Endodermal cell (in vitro differentiated cells): ENCODE measurements at regions not wholly inside any gene's neighbourhood (a gene's known extent, or its start where the extent isn't known, plus 50 kb on each side); places are given as distances from the start of the nearest gene placed in this dataset.

Experiments used
- DNase-seq: peaks from one replicate; pipeline ENCODE4 v3.0.0-alpha.2; 2017
- H3K27ac ChIP-seq: 2 replicates; pipeline ENCODE4 v1.5.1; 2013; ENCODE audit warnings: mild to moderate bottlenecking, low read depth, low read length, moderate library complexity
- H3K27me3 ChIP-seq: 2 replicates; pipeline ENCODE4 v1.6.1; 2013; ENCODE audit warnings: mild to moderate bottlenecking, low read length, moderate library complexity; ENCODE audit not compliant: insufficient read depth, control insufficient read depth, poor library complexity, severe bottlenecking
- H3K36me3 ChIP-seq: 2 replicates; pipeline ENCODE4 v1.7.0; 2013; ENCODE audit warnings: mild to moderate bottlenecking, low read length, moderate library complexity; ENCODE audit not compliant: control insufficient read depth, insufficient read depth
- H3K4me1 ChIP-seq: one replicate; pipeline ENCODE4 v1.7.0; 2013; ENCODE audit warnings: low read length; ENCODE audit not compliant: control insufficient read depth, insufficient read depth
- H3K4me3 ChIP-seq: 2 replicates; pipeline ENCODE4 v1.5.1; 2013; ENCODE audit warnings: mild to moderate bottlenecking, low read length, moderate library complexity
- H3K9ac ChIP-seq: 2 replicates; pipeline ENCODE4 v1.6.1; 2013; ENCODE audit warnings: mild to moderate bottlenecking, low read length, moderate library complexity; ENCODE audit not compliant: poor library complexity, severe bottlenecking; ENCODE audit errors: extremely low read depth
- H3K9me3 ChIP-seq: 2 replicates; pipeline ENCODE4 v1.6.1; 2013; ENCODE audit warnings: mild to moderate bottlenecking, low read length, moderate library complexity; ENCODE audit not compliant: control insufficient read depth
- H3K27ac Mint-ChIP-seq: 2 replicates; pipeline ENCODE4 v1.8.0; 2020; ENCODE audit warnings: mixed read lengths
- H3K27me3 Mint-ChIP-seq: 2 replicates; pipeline ENCODE4 v1.8.0; 2021; ENCODE audit warnings: mild to moderate bottlenecking, mixed read lengths; ENCODE audit not compliant: insufficient read depth
- H3K36me3 Mint-ChIP-seq: 2 replicates; pipeline ENCODE4 v1.8.0; 2020; ENCODE audit warnings: low read depth, mixed read lengths
- H3K4me1 Mint-ChIP-seq: 2 replicates; pipeline ENCODE4 v1.8.0; 2020; ENCODE audit warnings: mixed read lengths
- H3K4me3 Mint-ChIP-seq: 2 replicates; pipeline ENCODE4 v1.8.0; 2020; ENCODE audit warnings: mild to moderate bottlenecking, moderate library complexity, mixed read lengths
- H3K9me3 Mint-ChIP-seq: 2 replicates; pipeline ENCODE4 v1.8.0; 2020; ENCODE audit warnings: mild to moderate bottlenecking, mixed read lengths
- CTCF ChIP-seq: fragments of 200-600 bp; sonication (generic); conservative IDR thresholded peaks from 2 replicates; pipeline ENCODE4 v1.5.0; 2021; ENCODE audit warnings: antibody characterized with exemption, mild to moderate bottlenecking
- WGBS, 2 experiments: methylation state at CpG; one replicate each; pipeline versions ENCODE4 v1.1.5 to v1.1.7; 2013; ENCODE audit warnings: missing lambda C conversion rate in 2 of 2, mixed read lengths in 1 of 2; ENCODE audit not compliant: insufficient coverage in 1 of 2, insufficient read length in 1 of 2; 5-methylcytosine and 5-hydroxymethylcytosine counted together

- 95% methylated on average over 13 of the region's 13 CpGs for WGBS, 2 experiments
- Mint-ChIP-seq H3K27ac (no peak overlapping the region), H3K9me3 (no peaks in the 10 kb centered on the region), H3K4me3 (no peak overlapping the region), H3K27me3 (peaks cover 47% of the 10 kb centered on the region), H3K4me1 (peaks cover 13% of the 10 kb centered on the region), H3K36me3 (no peaks in the 10 kb centered on the region)
- Histone ChIP-seq H3K9me3 (no peaks in the 10 kb centered on the region), H3K27me3 (no peaks in the 10 kb centered on the region), H3K4me1 (peaks cover 10% of the 10 kb centered on the region), H3K36me3 (no peaks in the 10 kb centered on the region), H3K4me3 (no peak overlapping the region), H3K9ac (no peak overlapping the region), H3K27ac (no peak overlapping the region)
- TF ChIP-seq CTCF = no peak
- no peak for DNase-seq
These were observed 853.5 kb upstream of the SALL3 start for GRCh38 chr18:78126106-78126505.

DNA sequence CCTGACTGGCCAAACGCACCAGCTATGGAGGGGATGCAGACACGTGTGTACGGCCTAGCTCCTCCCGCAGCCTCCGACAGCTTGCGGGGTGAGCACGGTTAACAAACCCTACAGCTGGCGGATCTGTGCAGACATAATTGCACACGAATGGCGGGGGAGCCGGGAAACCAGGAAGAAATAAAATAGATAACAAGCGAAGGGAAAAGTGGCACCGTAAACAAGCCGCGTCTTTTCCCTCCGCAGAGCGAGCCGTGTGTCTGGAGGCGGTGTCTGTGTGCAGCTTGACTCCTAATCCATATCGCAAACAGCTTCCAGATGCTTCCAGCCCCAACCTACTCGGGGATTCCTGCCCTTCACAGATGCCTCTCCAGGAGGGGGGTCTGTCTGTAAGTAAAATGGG lies 853.1 kb upstream of the SALL3 start:
- Mint-ChIP-seq H3K27ac (no peak overlapping the region), H3K9me3 (no peaks in the 10 kb centered on the region), H3K36me3 (no peaks in the 10 kb centered on the region), H3K4me1 (peaks cover 13% of the 10 kb centered on the region), H3K4me3 (no peak overlapping the region), H3K27me3 (peaks cover 51% of the 10 kb centered on the region)
- Histone ChIP-seq H3K4me1 (peaks cover 10% of the 10 kb centered on the region), H3K36me3 (no peaks in the 10 kb centered on the region), H3K9me3 (no peaks in the 10 kb centered on the region), H3K27me3 (no peaks in the 10 kb centered on the region), H3K4me3 (no peak overlapping the region), H3K27ac (no peak overlapping the region), H3K9ac (no peak overlapping the region)
- DNase-seq = no peak
- no peak for TF ChIP-seq CTCF
- WGBS, 2 experiments = 96% methylated on average over 14 to 21 of the region's 21 CpGs

DNA sequence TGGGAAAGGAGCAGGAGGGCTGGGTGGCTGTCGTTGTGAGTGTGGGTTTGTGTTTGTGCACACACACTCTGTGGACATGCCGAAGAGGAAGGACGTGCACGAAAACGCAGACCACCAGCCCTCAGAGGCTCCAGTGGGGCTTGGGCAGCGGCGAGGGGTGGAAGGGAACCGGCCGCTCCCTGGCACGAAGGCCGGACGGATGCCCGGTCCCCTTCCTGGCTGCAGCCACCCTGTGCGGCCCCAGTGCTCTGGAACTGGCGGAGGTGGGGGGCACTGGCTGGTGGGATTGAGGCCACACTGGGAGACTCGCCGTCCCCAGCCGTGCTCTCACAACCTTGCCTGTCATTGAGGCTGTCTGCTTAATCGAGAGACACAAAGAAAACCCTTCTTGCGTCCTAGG lies 852.6 kb upstream of the SALL3 start:
- H3K36me3 ChIP-seq = no peaks in the 10 kb centered on the region
- Mint-ChIP-seq H3K9me3 (no peaks in the 10 kb centered on the region), H3K4me1 (peaks cover 13% of the 10 kb centered on the region), H3K27ac (no peak overlapping the region), H3K27me3 (peaks cover 56% of the 10 kb centered on the region), H3K36me3 (no peaks in the 10 kb centered on the region), H3K4me3 (no peak overlapping the region)
- 94 to 96% methylated on average over 20 of the region's 20 CpGs for WGBS, 2 experiments
- H3K27ac ChIP-seq = no peak overlapping the region
- DNase-seq = no peak
- H3K4me1 ChIP-seq = peaks cover 10% of the 10 kb centered on the region
- no peaks in the 10 kb centered on the region for H3K9me3 ChIP-seq
- no peaks in the 10 kb centered on the region for H3K27me3 ChIP-seq
- H3K9ac ChIP-seq = no peak overlapping the region
- no peak overlapping the region for H3K4me3 ChIP-seq
- TF ChIP-seq CTCF = no peak
